ENCODE measurements at regions not wholly inside any gene's neighbourhood (a gene's known extent, or its start where the extent isn't known, plus 50 kb on each side); places are given as distances from the start of the nearest gene placed in this dataset.

GRCh38 chr13:53568491-53568890 lies 539.9 kb downstream of the OLFM4 start:
- H3K4me1 Mint-ChIP-seq: no peaks in the 10 kb centered on the region
- H3K27ac Mint-ChIP-seq: no peak overlapping the region
- H3K4me3 Mint-ChIP-seq: no peak overlapping the region
- no peaks in the 10 kb centered on the region for H3K27me3 Mint-ChIP-seq
- no peaks in the 10 kb centered on the region for H3K36me3 Mint-ChIP-seq
- H3K9me3 Mint-ChIP-seq: peaks cover 0 to 10% (median 3%) of the 10 kb centered on the region in 3 donors

GRCh38 chr13:53569453-53569852 lies 540.8 kb downstream of the OLFM4 start:
- Mint-ChIP-seq H3K4me1 (no peaks in the 10 kb centered on the region), H3K9me3 (peaks cover 2 to 13% (median 3%) of the 10 kb centered on the region in 3 donors), H3K4me3 (no peak overlapping the region), H3K27me3 (no peaks in the 10 kb centered on the region), H3K27ac (no peak overlapping the region), H3K36me3 (no peaks in the 10 kb centered on the region)

GRCh38 chr13:53601113-53601512 lies 572.5 kb downstream of the OLFM4 start:
- Mint-ChIP-seq H3K27me3 (no peaks in the 10 kb centered on the region), H3K27ac (no peak overlapping the region), H3K9me3 (peaks cover 3 to 6% (median 3%) of the 10 kb centered on the region in 3 donors), H3K4me1 (no peaks in the 10 kb centered on the region), H3K4me3 (no peak overlapping the region), H3K36me3 (no peaks in the 10 kb centered on the region)

- Mint-ChIP-seq H3K4me1 (no peaks in the 10 kb centered on the region), H3K4me3 (no peak overlapping the region), H3K27ac (no peak overlapping the region), H3K36me3 (no peaks in the 10 kb centered on the region), H3K9me3 (peaks cover 4 to 8% (median 6%) of the 10 kb centered on the region in 3 donors), H3K27me3 (no peaks in the 10 kb centered on the region)
Measured at GRCh38 chr13:53605326-53605725, 576.7 kb downstream of the OLFM4 start.

- Mint-ChIP-seq H3K27me3 (no peaks in the 10 kb centered on the region), H3K4me3 (no peak overlapping the region), H3K4me1 (no peaks in the 10 kb centered on the region), H3K9me3 (peaks cover 0 to 5% (median 2%) of the 10 kb centered on the region in 3 donors), H3K27ac (no peak overlapping the region), H3K36me3 (no peaks in the 10 kb centered on the region)
Measured at GRCh38 chr13:53612200-53612599, 583.6 kb downstream of the OLFM4 start.

- Mint-ChIP-seq H3K9me3 (peaks cover 1 to 13% (median 8%) of the 10 kb centered on the region in 3 donors), H3K36me3 (no peaks in the 10 kb centered on the region), H3K27me3 (no peaks in the 10 kb centered on the region), H3K4me1 (no peaks in the 10 kb centered on the region), H3K4me3 (no peak overlapping the region), H3K27ac (no peak overlapping the region)
Measured at GRCh38 chr13:53622456-53622855, 593.8 kb downstream of the OLFM4 start.

GRCh38 chr13:53623146-53623545 lies 594.5 kb downstream of the OLFM4 start:
- H3K27ac Mint-ChIP-seq: no peak overlapping the region
- H3K9me3 Mint-ChIP-seq: peaks cover 1 to 13% (median 8%) of the 10 kb centered on the region in 3 donors
- no peak overlapping the region for H3K4me3 Mint-ChIP-seq
- no peaks in the 10 kb centered on the region for H3K27me3 Mint-ChIP-seq
- no peaks in the 10 kb centered on the region for H3K36me3 Mint-ChIP-seq
- no peaks in the 10 kb centered on the region for H3K4me1 Mint-ChIP-seq

- Mint-ChIP-seq H3K9me3 (peaks cover 0 to 5% (median 4%) of the 10 kb centered on the region in 3 donors), H3K27me3 (no peaks in the 10 kb centered on the region), H3K27ac (no peak overlapping the region), H3K4me1 (no peaks in the 10 kb centered on the region), H3K36me3 (no peaks in the 10 kb centered on the region), H3K4me3 (no peak overlapping the region)
Measured at GRCh38 chr13:53631511-53631910, 602.9 kb downstream of the OLFM4 start.

- H3K9me3 Mint-ChIP-seq: peaks cover 2 to 5% (median 5%) of the 10 kb centered on the region in 3 donors
- H3K27ac Mint-ChIP-seq: no peak overlapping the region
- no peaks in the 10 kb centered on the region for H3K27me3 Mint-ChIP-seq
- H3K4me3 Mint-ChIP-seq: no peak overlapping the region
- no peaks in the 10 kb centered on the region for H3K36me3 Mint-ChIP-seq
- no peaks in the 10 kb centered on the region for H3K4me1 Mint-ChIP-seq
Measured at GRCh38 chr13:53638040-53638439, 609.4 kb downstream of the OLFM4 start.

- Mint-ChIP-seq H3K4me3 (no peak overlapping the region), H3K36me3 (no peaks in the 10 kb centered on the region), H3K27me3 (no peaks in the 10 kb centered on the region), H3K4me1 (no peaks in the 10 kb centered on the region), H3K27ac (peak overlapping the region in 1 of 3 donors; percentile 35), H3K9me3 (peaks cover 2 to 6% (median 4%) of the 10 kb centered on the region in 3 donors)
Measured at GRCh38 chr13:53642306-53642705, 613.7 kb downstream of the OLFM4 start.

GRCh38 chr13:53648673-53649072 lies 620.1 kb downstream of the OLFM4 start:
- no peak overlapping the region for H3K4me3 Mint-ChIP-seq
- H3K9me3 Mint-ChIP-seq: peaks cover 5 to 8% (median 5%) of the 10 kb centered on the region in 3 donors
- no peaks in the 10 kb centered on the region for H3K4me1 Mint-ChIP-seq
- no peaks in the 10 kb centered on the region for H3K36me3 Mint-ChIP-seq
- H3K27me3 Mint-ChIP-seq: no peaks in the 10 kb centered on the region
- H3K27ac Mint-ChIP-seq: no peak overlapping the region

GRCh38 chr13:53672005-53672404 lies 643.4 kb downstream of the OLFM4 start:
- Mint-ChIP-seq H3K36me3 (no peaks in the 10 kb centered on the region), H3K9me3 (peaks cover 0 to 3% (median 0%) of the 10 kb centered on the region in 3 donors), H3K27me3 (no peaks in the 10 kb centered on the region), H3K4me3 (no peak overlapping the region), H3K27ac (no peak overlapping the region), H3K4me1 (no peaks in the 10 kb centered on the region)

- Mint-ChIP-seq H3K4me3 (no peak overlapping the region), H3K27me3 (no peaks in the 10 kb centered on the region), H3K27ac (no peak overlapping the region), H3K4me1 (no peaks in the 10 kb centered on the region), H3K9me3 (peaks cover 0 to 16% (median 9%) of the 10 kb centered on the region in 3 donors), H3K36me3 (no peaks in the 10 kb centered on the region)
Measured at GRCh38 chr13:53683146-53683545, 654.5 kb downstream of the OLFM4 start.

GRCh38 chr13:53683608-53684007 lies 655.0 kb downstream of the OLFM4 start:
- Mint-ChIP-seq H3K36me3 (no peaks in the 10 kb centered on the region), H3K4me1 (no peaks in the 10 kb centered on the region), H3K4me3 (no peak overlapping the region), H3K27ac (no peak overlapping the region), H3K27me3 (no peaks in the 10 kb centered on the region), H3K9me3 (peaks cover 0 to 15% (median 6%) of the 10 kb centered on the region in 3 donors)

GRCh38 chr13:53691417-53691816 lies 662.8 kb downstream of the OLFM4 start:
- Mint-ChIP-seq H3K27me3 (no peaks in the 10 kb centered on the region), H3K9me3 (peaks cover under 1 to 5% (median 4%) of the 10 kb centered on the region in 3 donors)

GRCh38 chr13:53694814-53695532 lies 666.4 kb downstream of the OLFM4 start:
- Mint-ChIP-seq H3K27ac (no peak overlapping the region), H3K36me3 (no peaks in the 10 kb centered on the region)

More at GRCh38 chr13:53691417-53691816, 662.8 kb downstream of the OLFM4 start:
- Mint-ChIP-seq H3K4me1 (no peaks in the 10 kb centered on the region), H3K36me3 (no peaks in the 10 kb centered on the region), H3K4me3 (no peak overlapping the region), H3K27ac (no peak overlapping the region)

More at GRCh38 chr13:53694814-53695532, 666.4 kb downstream of the OLFM4 start:
- no peaks in the 10 kb centered on the region for H3K4me1 Mint-ChIP-seq
- no peak overlapping the region for H3K4me3 Mint-ChIP-seq
- peaks cover 2 to 12% (median 4%) of the 10 kb centered on the region in 3 donors for H3K9me3 Mint-ChIP-seq
- H3K27me3 Mint-ChIP-seq: no peaks in the 10 kb centered on the region
